Panc1 (cell line): ENCODE measurements at regions not wholly inside any gene's neighbourhood (a gene's known extent, or its start where the extent isn't known, plus 50 kb on each side); places are given as distances from the start of the nearest gene placed in this dataset.
A peak's percentile ranks its signal among the peaks of the same experiment; 100 is the strongest.

Experiments used
- ATAC-seq: fragments of 200-7000 bp; cut with Tn5 transposase; 2 replicates; pipeline ENCODE4 v1.9.1; 2020; ENCODE audit warnings: mild to moderate bottlenecking, moderate library complexity
- BruUV-seq: library from RNA; stranded (reverse); fragments of 400-500 nt; replicated peaks from 2 replicates; lab custom pipeline; 2021; lab: Mats Ljungman, UMichigan
- CTCF ChIA-PET: fragments of 300-600 bp; sonication (Branson Sonifier 250); formaldehyde crosslinking; loops from one replicate; lab custom pipeline; 2022; ENCODE audit warnings: antibody characterized with exemption; lab: Charles Lee
- POLR2A ChIA-PET: fragments of 300-600 bp; sonication (Branson Sonifier 250); formaldehyde crosslinking; loops from one replicate; lab custom pipeline; 2022; ENCODE audit warnings: antibody characterized with exemption; lab: Charles Lee
- DNase-seq: peaks from one replicate; pipeline ENCODE4 v3.0.0-alpha.2; 2010; ENCODE audit warnings: low read depth, low spot score
- H3K27ac ChIP-seq: 2 replicates; pipeline ENCODE4 v1.5.1; 2011; ENCODE audit warnings: mild to moderate bottlenecking, low read length, inconsistent platforms
- H3K27me3 ChIP-seq: fragments of 200-500 bp; sonication (Bioruptor generic); 2 replicates; pipeline ENCODE4 v1.6.0; 2014; ENCODE audit warnings: low read length, inconsistent platforms; ENCODE audit not compliant: control insufficient read depth, insufficient read depth
- H3K36me3 ChIP-seq: fragments of 200-500 bp; sonication (Bioruptor generic); 2 replicates; pipeline ENCODE4 v1.5.1; 2014; ENCODE audit warnings: inconsistent platforms, mild to moderate bottlenecking, low read length, moderate library complexity; ENCODE audit not compliant: control insufficient read depth, insufficient read depth
- H3K4me1 ChIP-seq: 2 replicates; pipeline ENCODE4 v1.5.1; 2011; ENCODE audit warnings: inconsistent platforms, mild to moderate bottlenecking, low read length, moderate library complexity; ENCODE audit not compliant: control insufficient read depth, insufficient read depth
- H3K4me3 ChIP-seq, 2 experiments: 2 replicates each; pipeline ENCODE4 v1.5.1; 2011 to 2012; ENCODE audit warnings: low read depth in 2 of 2, low read length in 2 of 2, mild to moderate bottlenecking in 2 of 2, inconsistent platforms in 1 of 2, moderate library complexity in 1 of 2
- H3K9me3 ChIP-seq: fragments of 200-500 bp; sonication (Bioruptor generic); 2 replicates; pipeline ENCODE4 v1.5.1; 2014; ENCODE audit warnings: low read depth, mild to moderate bottlenecking, inconsistent platforms, low read length, moderate library complexity; ENCODE audit not compliant: control insufficient read depth, insufficient read depth
- CTCF ChIP-seq: fragments of 450-650 bp; IDR thresholded peaks from 2 replicates; pipeline ENCODE4 v1.5.1; 2017; ENCODE audit warnings: mild to moderate bottlenecking
- POLR2AphosphoS5 ChIP-seq: IDR thresholded peaks from 2 replicates; pipeline ENCODE4 v1.6.1; 2012; ENCODE audit warnings: mild to moderate bottlenecking, low read depth, low read length, moderate library complexity
- REST ChIP-seq, 2 experiments: IDR thresholded peaks; 2 replicates each; pipeline ENCODE4 v1.6.1; 2011 to 2012; ENCODE audit warnings: low read depth in 2 of 2, control low read depth in 1 of 2, low read length in 1 of 2, mild to moderate bottlenecking in 1 of 2, moderate library complexity in 1 of 2; ENCODE audit not compliant: insufficient read depth in 1 of 2
- SIN3A ChIP-seq: IDR thresholded peaks from 2 replicates; pipeline ENCODE4 v1.6.1; 2012; ENCODE audit warnings: low read depth, mild to moderate bottlenecking, low read length, moderate library complexity, borderline replicate concordance; ENCODE audit not compliant: insufficient read depth
- TCF7L2 ChIP-seq: IDR thresholded peaks from 2 replicates; pipeline ENCODE4 v1.6.1; 2011; ENCODE audit warnings: mild to moderate bottlenecking, low read depth, low read length, inconsistent platforms
- in situ Hi-C: cut with HindIII; loops from 2 replicates; pipeline ENCODE4 v1.10.0; 2016; ENCODE audit warnings: low sequenced_read_pairs, low pct_unique_long_range_greater_than_20kb
- intact Hi-C: fragments of 100-400 bp; cut with micrococcal nuclease; formaldehyde crosslinking; loops from one replicate; pipeline ENCODE4 v1.10.0; 2022; ENCODE audit not compliant: unreplicated experiment

- in situ Hi-C loops (no loop called here), intact Hi-C loops (loop anchor here (5.0 kb wide), 1 partner anchor 519 kb away; no protein-coding TSS in a partner anchor)
- ATAC-seq (no peak), DNase-seq (no peak)
- ChIA-PET CTCF (interaction anchor here (1.1 kb wide), 1 partner anchor 520 kb away, joined by 4 read pairs; no protein-coding TSS in a partner anchor), POLR2A (no interaction called here)
- Histone ChIP-seq H3K27ac (no peak overlapping the region), H3K4me1 (no peaks in the 10 kb centered on the region), H3K27me3 (peaks cover 22% of the 10 kb centered on the region), H3K36me3 (no peaks in the 10 kb centered on the region), H3K4me3 (no peak overlapping the region), H3K9me3 (no peaks in the 10 kb centered on the region)
- no TSS peak for BruUV-seq
- TF ChIP-seq CTCF, result no peak
- no peak for TF ChIP-seq POLR2AphosphoS5
- TF ChIP-seq SIN3A, result no peak
- TF ChIP-seq REST (IDR thresholded peaks at IDR 0.05; ENCODE audit: insufficient read depth in 1 of 2, low read depth in 2 of 2, low read length in 1 of 2), result no peak
- TF ChIP-seq TCF7L2, result no peak
These were observed 56.9 kb upstream of the ARRDC4 start for GRCh38 chr15:97903560-97903959.

- TF ChIP-seq CTCF, result peak; percentile 89
- TF ChIP-seq POLR2AphosphoS5, result no peak
- TF ChIP-seq REST (IDR thresholded peaks at IDR 0.05; ENCODE audit: insufficient read depth in 1 of 2, low read depth in 2 of 2, low read length in 1 of 2), result peak; percentile 75 to 82
- in situ Hi-C loops (no loop called here), intact Hi-C loops (loop anchor here (5.0 kb wide), 1 partner anchor 518 kb away; no protein-coding TSS in a partner anchor)
- DNase-seq (no peak), ATAC-seq (peak; percentile 97)
- Histone ChIP-seq H3K36me3 (no peaks in the 10 kb centered on the region), H3K27ac (no peak overlapping the region), H3K27me3 (peaks cover 22% of the 10 kb centered on the region), H3K9me3 (no peaks in the 10 kb centered on the region), H3K4me1 (no peaks in the 10 kb centered on the region), H3K4me3 (no peak overlapping the region)
- ChIA-PET POLR2A (no interaction called here), CTCF (interaction anchor here (1.1 kb wide), 1 partner anchor 519 kb away, joined by 4 read pairs; no protein-coding TSS in a partner anchor)
- no TSS peak for BruUV-seq
These were observed 56.4 kb upstream of the ARRDC4 start for GRCh38 chr15:97903971-97904572.
